Caco-2 (cell line): ENCODE measurements at regions not wholly inside any gene's neighbourhood (a gene's known extent, or its start where the extent isn't known, plus 50 kb on each side); places are given as distances from the start of the nearest gene placed in this dataset. TPM values are rescaled to one million over a fixed set of nuclear protein-coding genes. Genes with fewer than 3 reads are reported as not detected.

ENCODE experiments used
- BruUV-seq: library from RNA; stranded (reverse); fragments of 400-500 nt; replicated peaks from 2 replicates; lab custom pipeline; 2021; lab: Mats Ljungman, UMichigan
- CTCF ChIA-PET: fragments of 300-600 bp; sonication (Branson Sonifier 250); formaldehyde crosslinking; loops from one replicate; lab custom pipeline; 2022; ENCODE audit warnings: antibody characterized with exemption; lab: Charles Lee
- POLR2A ChIA-PET: fragments of 300-600 bp; sonication (Branson Sonifier 250); formaldehyde crosslinking; loops from one replicate; lab custom pipeline; 2022; ENCODE audit warnings: antibody characterized with exemption; lab: Charles Lee
- DNase-seq, 2 experiments: peaks; one replicate each; pipeline versions ENCODE4 v3.0.0 to v3.0.0-alpha.2; 2020 to 2022
- H3K27me3 ChIP-seq: replicated peaks from 2 replicates; pipeline ENCODE4 v1.6.0; 2011; ENCODE audit warnings: low read length; ENCODE audit not compliant: control insufficient read depth, insufficient read depth
- H3K36me3 ChIP-seq: 2 replicates; pipeline ENCODE4 v1.5.1; 2011; ENCODE audit warnings: low read length; ENCODE audit not compliant: control insufficient read depth, insufficient read depth
- H3K4me1 ChIP-seq: fragments of 250-450 bp; sonication (Bioruptor Pico); 2 replicates; pipeline ENCODE4 v1.5.1; 2020; ENCODE audit warnings: mild to moderate bottlenecking
- H3K4me3 ChIP-seq: 2 replicates; pipeline ENCODE4 v1.5.1; 2011; ENCODE audit warnings: low read depth, mild to moderate bottlenecking, control low read depth, low read length
- H3K9me3 ChIP-seq: fragments of 250-450 bp; sonication (Bioruptor Pico); 2 replicates; pipeline ENCODE4 v1.5.1; 2020; ENCODE audit warnings: mild to moderate bottlenecking, moderate library complexity
- H3K27ac Mint-ChIP-seq: one replicate; pipeline ENCODE4 v1.8.0; 2022; ENCODE audit warnings: mixed read lengths; ENCODE audit not compliant: unreplicated experiment
- H3K27me3 Mint-ChIP-seq: one replicate; pipeline ENCODE4 v1.8.0; 2022; ENCODE audit warnings: mixed read lengths; ENCODE audit not compliant: insufficient read depth, unreplicated experiment
- H3K36me3 Mint-ChIP-seq: one replicate; pipeline ENCODE4 v1.8.0; 2022; ENCODE audit warnings: mild to moderate bottlenecking, mixed read lengths; ENCODE audit not compliant: insufficient read depth, unreplicated experiment
- H3K4me1 Mint-ChIP-seq: one replicate; pipeline ENCODE4 v1.8.0; 2022; ENCODE audit warnings: low read depth, mixed read lengths; ENCODE audit not compliant: unreplicated experiment
- H3K4me3 Mint-ChIP-seq: one replicate; pipeline ENCODE4 v1.8.0; 2022; ENCODE audit warnings: mild to moderate bottlenecking, moderate library complexity, mixed read lengths; ENCODE audit not compliant: unreplicated experiment
- H3K9me3 Mint-ChIP-seq: one replicate; pipeline ENCODE4 v1.8.0; 2022; ENCODE audit warnings: mixed read lengths; ENCODE audit not compliant: unreplicated experiment
- intact Hi-C: fragments of 100-400 bp; cut with micrococcal nuclease; formaldehyde crosslinking; loops from one replicate; pipeline ENCODE4 v1.10.0; 2022; ENCODE audit not compliant: unreplicated experiment
- microRNA-seq: library from miRNA; unstranded; fragments of <30 nt; microRNA quantifications from one replicate; pipeline ENCODE4 v1.2.0, GENCODE V29; 2022
- TF ChIP-seq, protein P1 (sequence below), 2 experiments: fragments of 200-600 bp in 1 of 2; IDR thresholded peaks; 1 replicate in 1 of 2; 2 replicates in 1 of 2; pipeline versions ENCODE4 v1.5.1 to v1.8.0; 2011 to 2022; ENCODE audit warnings: antibody characterized with exemption in 1 of 2, control low read depth in 1 of 2, inconsistent platforms in 1 of 2, low read depth in 1 of 2, low read length in 1 of 2, mild to moderate bottlenecking in 1 of 2, moderate library complexity in 1 of 2; ENCODE audit not compliant: insufficient read depth in 1 of 2, severe bottlenecking in 1 of 2, unreplicated experiment in 1 of 2

DNA sequence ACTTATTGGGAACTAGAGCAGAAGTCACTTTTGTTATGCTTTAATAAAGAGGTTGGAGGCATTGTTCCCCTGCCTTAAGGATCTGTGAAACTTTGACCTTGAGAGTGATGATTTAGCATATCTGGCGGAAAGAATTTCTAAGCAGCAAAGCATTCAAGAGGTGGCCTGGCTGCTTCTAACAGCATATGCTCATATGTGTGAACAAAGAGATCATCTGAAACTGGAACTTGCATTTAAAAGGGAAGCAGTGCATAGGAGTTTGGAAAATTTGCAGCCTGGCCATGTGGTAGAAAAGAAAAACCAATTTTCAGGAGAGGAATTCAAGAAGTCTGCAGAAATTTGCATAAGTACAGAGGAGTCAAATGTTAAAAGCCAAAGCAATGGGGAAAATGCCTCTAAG is 56.4 kb upstream of the GOLIM4 start:
- Mint-ChIP-seq H3K27ac (no peak overlapping the region), H3K4me3 (no peak overlapping the region), H3K9me3 (peaks cover 25% of the 10 kb centered on the region), H3K27me3 (peaks cover 11% of the 10 kb centered on the region), H3K36me3 (no peaks in the 10 kb centered on the region), H3K4me1 (peaks cover 8% of the 10 kb centered on the region)
- Histone ChIP-seq H3K36me3 (no peaks in the 10 kb centered on the region), H3K4me1 (peaks cover 5% of the 10 kb centered on the region), H3K4me3 (no peak overlapping the region), H3K9me3 (peaks cover 9% of the 10 kb centered on the region), H3K27me3 (no peaks in the 10 kb centered on the region)
- BruUV-seq: no TSS peak
- TF ChIP-seq, protein P1, sequence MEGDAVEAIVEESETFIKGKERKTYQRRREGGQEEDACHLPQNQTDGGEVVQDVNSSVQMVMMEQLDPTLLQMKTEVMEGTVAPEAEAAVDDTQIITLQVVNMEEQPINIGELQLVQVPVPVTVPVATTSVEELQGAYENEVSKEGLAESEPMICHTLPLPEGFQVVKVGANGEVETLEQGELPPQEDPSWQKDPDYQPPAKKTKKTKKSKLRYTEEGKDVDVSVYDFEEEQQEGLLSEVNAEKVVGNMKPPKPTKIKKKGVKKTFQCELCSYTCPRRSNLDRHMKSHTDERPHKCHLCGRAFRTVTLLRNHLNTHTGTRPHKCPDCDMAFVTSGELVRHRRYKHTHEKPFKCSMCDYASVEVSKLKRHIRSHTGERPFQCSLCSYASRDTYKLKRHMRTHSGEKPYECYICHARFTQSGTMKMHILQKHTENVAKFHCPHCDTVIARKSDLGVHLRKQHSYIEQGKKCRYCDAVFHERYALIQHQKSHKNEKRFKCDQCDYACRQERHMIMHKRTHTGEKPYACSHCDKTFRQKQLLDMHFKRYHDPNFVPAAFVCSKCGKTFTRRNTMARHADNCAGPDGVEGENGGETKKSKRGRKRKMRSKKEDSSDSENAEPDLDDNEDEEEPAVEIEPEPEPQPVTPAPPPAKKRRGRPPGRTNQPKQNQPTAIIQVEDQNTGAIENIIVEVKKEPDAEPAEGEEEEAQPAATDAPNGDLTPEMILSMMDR (IDR thresholded peaks at IDR 0.05; ENCODE audit: insufficient read depth in 1 of 2, low read depth in 1 of 2, low read length in 1 of 2, severe bottlenecking in 1 of 2, unreplicated experiment in 1 of 2): no peak
- ChIA-PET CTCF (no interaction called here), POLR2A (no interaction called here)
- no peak for DNase-seq
- intact Hi-C loops: no loop called here

Small RNA genes lying in the stretch of these regions (microRNA-seq; reads per million reads assigned to microRNA genes)
- not detected for gene MIR551B
